A673 (cell line): ENCODE measurements at regions not wholly inside any gene's neighbourhood (a gene's known extent, or its start where the extent isn't known, plus 50 kb on each side); places are given as distances from the start of the nearest gene placed in this dataset.

Experiments
- BruUV-seq: library from RNA; stranded (reverse); fragments of 400-500 nt; replicated peaks from 2 replicates; lab custom pipeline; 2021; lab: Mats Ljungman, UMichigan
- CTCF ChIA-PET: fragments of 300-600 bp; sonication (Branson Sonifier 250); formaldehyde crosslinking; loops from one replicate; lab custom pipeline; 2022; ENCODE audit warnings: antibody characterized with exemption; lab: Charles Lee
- POLR2A ChIA-PET: fragments of 300-600 bp; sonication (Branson Sonifier 250); formaldehyde crosslinking; loops from one replicate; lab custom pipeline; 2022; ENCODE audit warnings: antibody characterized with exemption; ENCODE audit not compliant: low non-redundant PET; lab: Charles Lee
- DNase-seq: peaks from one replicate; pipeline ENCODE4 v3.0.0-alpha.2; 2015; ENCODE audit warnings: low spot score
- H3K27ac ChIP-seq: fragments of 200-600 bp; sonication (generic); 2 replicates; pipeline ENCODE4 v1.5.1; 2016; ENCODE audit warnings: mixed run types, low read depth, mild to moderate bottlenecking, mixed read lengths, antibody characterized with exemption, low read length; ENCODE audit not compliant: poor library complexity, severe bottlenecking
- H3K27me3 ChIP-seq: fragments of 200-600 bp; sonication (generic); replicated peaks from 2 replicates; pipeline ENCODE4 v1.6.1; 2017; ENCODE audit warnings: mixed run types, low read depth, mild to moderate bottlenecking, mixed read lengths, antibody characterized with exemption, low read length; ENCODE audit not compliant: insufficient read depth, poor library complexity
- H3K36me3 ChIP-seq: fragments of 200-600 bp; sonication (generic); 2 replicates; pipeline ENCODE4 v1.6.1; 2016; ENCODE audit warnings: mixed run types, mild to moderate bottlenecking, mixed read lengths, antibody characterized with exemption, low read length; ENCODE audit not compliant: insufficient read depth, poor library complexity, severe bottlenecking
- H3K4me1 ChIP-seq: fragments of 200-600 bp; sonication (generic); 2 replicates; pipeline ENCODE4 v1.6.1; 2017; ENCODE audit warnings: mixed run types, mild to moderate bottlenecking, mixed read lengths, antibody characterized with exemption, low read length; ENCODE audit not compliant: insufficient read depth, poor library complexity, severe bottlenecking
- H3K4me3 ChIP-seq: fragments of 200-600 bp; sonication (generic); 2 replicates; pipeline ENCODE4 v1.5.1; 2016; ENCODE audit warnings: low read depth, mixed run types, mild to moderate bottlenecking, mixed read lengths, low read length; ENCODE audit not compliant: poor library complexity, severe bottlenecking
- H3K9me3 ChIP-seq: fragments of 200-600 bp; sonication (generic); 2 replicates; pipeline ENCODE4 v1.6.1; 2016; ENCODE audit warnings: mixed run types, low read depth, mild to moderate bottlenecking, mixed read lengths, antibody characterized with exemption, low read length; ENCODE audit not compliant: poor library complexity, severe bottlenecking
- CTCF ChIP-seq: fragments of 300-800, 200-600 bp; sonication (generic); conservative IDR thresholded peaks from 2 replicates; pipeline ENCODE4 v1.5.1; 2017; ENCODE audit warnings: low read depth, mild to moderate bottlenecking, antibody characterized with exemption, low read length, moderate library complexity, mixed read lengths
- EZH2 ChIP-seq: fragments of 200-600 bp; sonication (generic); IDR thresholded peaks from 2 replicates; pipeline ENCODE4 v1.6.1; 2017; ENCODE audit warnings: borderline replicate concordance, low read depth, mild to moderate bottlenecking, mixed read lengths, antibody characterized with exemption, low read length; ENCODE audit not compliant: poor library complexity, severe bottlenecking
- intact Hi-C: fragments of 100-400 bp; cut with micrococcal nuclease; formaldehyde crosslinking; loops from one replicate; pipeline ENCODE4 v1.10.0; 2022; ENCODE audit not compliant: unreplicated experiment

- Histone ChIP-seq H3K27ac (no peak overlapping the region), H3K9me3 (no peaks in the 10 kb centered on the region)
- CTCF ChIA-PET = no interaction called here
Measured at GRCh38 chr13:106355866-106356265, 179.6 kb downstream of the EFNB2 start.

GRCh38 chr13:106354961-106355360 lies 180.5 kb downstream of the EFNB2 start:
- H3K4me1 ChIP-seq = no peaks in the 10 kb centered on the region

More at GRCh38 chr13:106355866-106356265, 179.6 kb downstream of the EFNB2 start:
- no peaks in the 10 kb centered on the region for H3K36me3 ChIP-seq
- no TSS peak for BruUV-seq
- H3K4me3 ChIP-seq = no peak overlapping the region
- H3K27me3 ChIP-seq = no peaks in the 10 kb centered on the region
- POLR2A ChIA-PET = no interaction called here
- intact Hi-C loops = no loop called here
- no peak for TF ChIP-seq CTCF
- no peak for TF ChIP-seq EZH2
- no peaks in the 10 kb centered on the region for H3K4me1 ChIP-seq
- DNase-seq = no peak

DNA sequence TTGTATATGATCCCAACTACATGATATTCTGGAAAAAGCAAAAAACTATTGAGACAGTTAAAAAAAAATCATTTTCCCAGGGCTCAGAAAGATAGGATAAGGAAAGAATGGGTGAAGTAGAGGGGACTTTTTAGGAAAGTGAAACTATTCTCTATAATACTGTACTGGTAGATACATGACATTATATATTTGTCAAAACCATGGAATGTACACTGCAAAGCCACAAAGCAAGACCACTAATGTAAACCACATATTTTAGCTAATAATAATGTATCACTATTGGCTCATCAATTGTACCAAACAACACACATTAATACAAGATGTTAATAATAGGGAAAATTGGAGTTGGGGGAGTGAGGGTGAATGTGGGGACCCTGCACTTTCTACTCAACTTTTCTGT lies 182.6 kb downstream of the EFNB2 start:
- Histone ChIP-seq H3K36me3 (no peaks in the 10 kb centered on the region), H3K27ac (no peak overlapping the region), H3K4me3 (no peak overlapping the region), H3K4me1 (no peaks in the 10 kb centered on the region), H3K9me3 (no peaks in the 10 kb centered on the region), H3K27me3 (peaks cover 25% of the 10 kb centered on the region)
- TF ChIP-seq CTCF = no peak
- no peak for TF ChIP-seq EZH2
- POLR2A ChIA-PET = no interaction called here
- intact Hi-C loops = no loop called here
- CTCF ChIA-PET = no interaction called here
- no TSS peak for BruUV-seq
- DNase-seq = no peak

More at GRCh38 chr13:106354961-106355360, 180.5 kb downstream of the EFNB2 start:
- POLR2A ChIA-PET = no interaction called here
- Histone ChIP-seq H3K36me3 (no peaks in the 10 kb centered on the region), H3K27me3 (peaks cover 5% of the 10 kb centered on the region), H3K27ac (no peak overlapping the region), H3K4me3 (no peak overlapping the region), H3K9me3 (no peaks in the 10 kb centered on the region)
- CTCF ChIA-PET = no interaction called here
- BruUV-seq = no TSS peak
- TF ChIP-seq EZH2 (no peak), CTCF (no peak)
- intact Hi-C loops = no loop called here
- DNase-seq = no peak
